ENCODE measurements at regions not wholly inside any gene's neighbourhood (a gene's known extent, or its start where the extent isn't known, plus 50 kb on each side); places are given as distances from the start of the nearest gene placed in this dataset.

DNA sequence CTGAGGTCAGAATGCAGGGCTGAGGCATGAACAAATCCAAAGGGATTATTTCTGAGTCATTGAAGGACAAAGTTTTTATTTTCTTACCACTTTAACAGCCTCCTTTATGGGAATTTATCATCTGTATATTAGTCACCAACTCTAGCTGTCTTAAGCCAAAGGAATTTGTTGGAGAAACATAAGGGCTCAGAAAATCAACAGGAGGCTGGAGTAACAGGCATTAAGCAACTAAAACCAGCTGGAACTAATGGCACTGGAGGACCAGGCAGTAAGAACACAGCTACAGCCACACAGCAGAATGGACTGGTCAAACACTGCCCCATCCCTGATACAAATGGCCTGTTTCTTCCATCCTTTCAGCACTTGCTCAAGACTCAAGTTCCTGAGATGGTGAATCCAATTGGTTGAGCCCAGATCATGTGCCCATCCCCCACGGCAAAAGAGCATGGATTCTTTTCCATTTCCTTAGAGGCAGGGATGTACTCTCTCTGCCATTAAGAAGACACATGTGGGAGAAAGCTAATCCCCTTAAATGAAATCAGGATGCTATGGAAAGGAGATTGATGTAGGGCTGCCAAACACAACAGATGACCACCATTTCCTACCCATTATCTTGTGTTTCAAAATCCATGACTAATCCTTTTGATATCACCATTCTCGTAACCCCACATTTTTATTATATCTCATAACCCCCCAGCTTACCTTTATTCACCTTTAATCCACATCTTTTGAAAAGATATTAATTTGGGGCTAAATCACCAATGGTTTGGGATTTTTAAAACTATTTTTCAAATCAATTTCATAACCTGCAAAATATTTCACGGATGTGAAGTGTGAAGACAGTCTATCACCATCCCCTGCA is 157.0 kb upstream of the FNDC3A start:
- TF ChIP-seq CTCF (IDR thresholded peaks at IDR 0.05) (no peak), POLR2A (IDR thresholded peaks at IDR 0.05) (no peak)
